A549 (cell line): ENCODE measurements at regions not wholly inside any gene's neighbourhood (a gene's known extent, or its start where the extent isn't known, plus 50 kb on each side); places are given as distances from the start of the nearest gene placed in this dataset.

Source experiments
- ATAC-seq, 2 experiments: fragments of 200-7000 bp in 1 of 2; fragments of >200 bp in 1 of 2; cut with Nextera tagmentation in 1 of 2; cut with Tn5 transposase in 1 of 2; 3 replicates each; pipeline versions ENCODE4 v1.8.0 to v1.9.1; 2018 to 2020; ENCODE audit warnings: mild to moderate bottlenecking in 1 of 2, moderate library complexity in 1 of 2
- CTCF ChIA-PET: fragments of 300-600 bp; sonication (Branson Sonifier 250); formaldehyde crosslinking; extraction: SDS; loops from one replicate; lab custom pipeline; 2021; ENCODE audit warnings: antibody characterized with exemption, inconsistent platforms; lab: Yijun Ruan, JAX
- POLR2A ChIA-PET: fragments of 350-600 bp; formaldehyde crosslinking; extraction: SDS; loops from one replicate; lab custom pipeline; 2021; ENCODE audit warnings: antibody characterized with exemption, inconsistent platforms; lab: Yijun Ruan, JAX
- DNase-seq, 2 experiments: peaks; one replicate each; pipeline versions ENCODE4 v3.0.0 to v3.0.0-alpha.2; 2011 to 2016; ENCODE audit warnings: low read depth in 1 of 2, low spot score in 1 of 2
- FAIRE-seq: peaks from 2 replicates; lab custom pipeline; 2011; peaks lifted over from hg19 to GRCh38; lab: Jason Lieb, UNC
- H3K27ac ChIP-seq, 2 experiments: fragments of >200 bp; sonication (Bioruptor Twin); formaldehyde crosslinking; 3 replicates each; pipeline ENCODE4 v1.5.1; 2016 to 2017
- H3K4me1 ChIP-seq: fragments of >200 bp; sonication (Bioruptor Twin); formaldehyde crosslinking; 3 replicates; pipeline ENCODE4 v1.6.1; 2016
- H3K4me2 ChIP-seq: fragments of >200 bp; sonication (Bioruptor Twin); formaldehyde crosslinking; 3 replicates; pipeline ENCODE4 v1.6.1; 2016
- H3K4me3 ChIP-seq: fragments of >200 bp; sonication (Bioruptor Twin); formaldehyde crosslinking; 3 replicates; pipeline ENCODE4 v1.5.1; 2016
- H3K9me3 ChIP-seq: fragments of >200 bp; sonication (Bioruptor Twin); formaldehyde crosslinking; 3 replicates; pipeline ENCODE4 v1.6.1; 2016
- BHLHE40 ChIP-seq: IDR thresholded peaks from 2 replicates; pipeline ENCODE4 v1.6.1; 2012; ENCODE audit warnings: low read depth, low read length, inconsistent platforms
- CBX2 ChIP-seq: fragments of 200-600 bp; sonication (generic); IDR thresholded peaks from 2 replicates; pipeline ENCODE4 v1.6.1; 2016; ENCODE audit warnings: low read depth, mild to moderate bottlenecking, borderline replicate concordance
- FOSB ChIP-seq: fragments of 250-450 bp; sonication (Bioruptor Pico); IDR thresholded peaks from 2 replicates; pipeline ENCODE4 v1.5.0; 2020; ENCODE audit warnings: mild to moderate bottlenecking, moderate library complexity
- HDAC2 ChIP-seq: fragments of 200-600 bp; sonication (generic); IDR thresholded peaks from 2 replicates; pipeline ENCODE4 v1.6.1; 2016
- HEYL ChIP-seq: fragments of 250-450 bp; sonication (Bioruptor Pico); IDR thresholded peaks from 2 replicates; pipeline ENCODE4 v1.8.0; 2021; ENCODE audit warnings: mild to moderate bottlenecking, moderate library complexity
- JUNB ChIP-seq: fragments of >200 bp; sonication (Bioruptor Twin); formaldehyde crosslinking; IDR thresholded peaks from 2 replicates; pipeline ENCODE4 v1.6.1; 2016
- KDM1A ChIP-seq: fragments of 200-600 bp; sonication (generic); IDR thresholded peaks from 2 replicates; pipeline ENCODE4 v1.6.1; 2016; ENCODE audit warnings: low read depth, mild to moderate bottlenecking
- MAFK ChIP-seq: fragments of 450-650 bp; IDR thresholded peaks from 2 replicates; pipeline ENCODE4 v1.6.1; 2014; ENCODE audit not compliant: partially characterized antibody
- MAZ ChIP-seq: fragments of 150-350 bp; IDR thresholded peaks from 2 replicates; pipeline ENCODE4 v1.6.1; 2014; ENCODE audit warnings: antibody characterized with exemption, low read depth, low read length, borderline replicate concordance
- MYC ChIP-seq: IDR thresholded peaks from 2 replicates; pipeline ENCODE4 v1.6.1; 2012; ENCODE audit warnings: mild to moderate bottlenecking, inconsistent platforms, low read length, improper control_type of control experiment, borderline replicate concordance
- NFE2L2 ChIP-seq: fragments of 150-350 bp; conservative IDR thresholded peaks from 2 replicates; pipeline ENCODE4 v1.6.1; 2014; ENCODE audit warnings: low read length
- ZNF302 ChIP-seq: fragments of 250-450 bp; sonication (Bioruptor Pico); IDR thresholded peaks from 2 replicates; pipeline ENCODE4 v1.9.0; 2021; ENCODE audit warnings: inconsistent platforms, mild to moderate bottlenecking, moderate library complexity
- WGBS: methylation state at CpG from one replicate; pipeline ENCODE4 v1.1.6; 2017; ENCODE audit errors: missing lambda C conversion rate; 5-methylcytosine and 5-hydroxymethylcytosine counted together
- TF ChIP-seq, protein P1 (sequence below): fragments of >200 bp; sonication (Bioruptor Twin); formaldehyde crosslinking; IDR thresholded peaks from 2 replicates; pipeline ENCODE4 v1.6.1; 2016
- TF ChIP-seq, protein P2 (sequence below): IDR thresholded peaks from 2 replicates; pipeline ENCODE4 v1.6.1; 2012; ENCODE audit warnings: low read depth, borderline replicate concordance
- TF ChIP-seq, protein P3 (sequence below): fragments of 250-450 bp; sonication (Bioruptor Pico); IDR thresholded peaks from 2 replicates; pipeline ENCODE4 v1.5.0; 2021; ENCODE audit warnings: mild to moderate bottlenecking, moderate library complexity, borderline replicate concordance
- TF ChIP-seq, protein P4 (sequence below): fragments of 200-600 bp; sonication (generic); IDR thresholded peaks from 2 replicates; pipeline ENCODE4 v1.6.1; 2016; ENCODE audit warnings: antibody characterized with exemption, mild to moderate bottlenecking, moderate library complexity
- TF ChIP-seq, protein P5 (sequence below): fragments of 450-650 bp; IDR thresholded peaks from 2 replicates; pipeline ENCODE4 v1.6.1; 2014; ENCODE audit warnings: antibody characterized with exemption
- TF ChIP-seq, protein P6 (sequence below): fragments of >200 bp; sonication (Bioruptor Twin); formaldehyde crosslinking; IDR thresholded peaks from 3 replicates; pipeline ENCODE4 v1.6.1; 2016

DNA sequence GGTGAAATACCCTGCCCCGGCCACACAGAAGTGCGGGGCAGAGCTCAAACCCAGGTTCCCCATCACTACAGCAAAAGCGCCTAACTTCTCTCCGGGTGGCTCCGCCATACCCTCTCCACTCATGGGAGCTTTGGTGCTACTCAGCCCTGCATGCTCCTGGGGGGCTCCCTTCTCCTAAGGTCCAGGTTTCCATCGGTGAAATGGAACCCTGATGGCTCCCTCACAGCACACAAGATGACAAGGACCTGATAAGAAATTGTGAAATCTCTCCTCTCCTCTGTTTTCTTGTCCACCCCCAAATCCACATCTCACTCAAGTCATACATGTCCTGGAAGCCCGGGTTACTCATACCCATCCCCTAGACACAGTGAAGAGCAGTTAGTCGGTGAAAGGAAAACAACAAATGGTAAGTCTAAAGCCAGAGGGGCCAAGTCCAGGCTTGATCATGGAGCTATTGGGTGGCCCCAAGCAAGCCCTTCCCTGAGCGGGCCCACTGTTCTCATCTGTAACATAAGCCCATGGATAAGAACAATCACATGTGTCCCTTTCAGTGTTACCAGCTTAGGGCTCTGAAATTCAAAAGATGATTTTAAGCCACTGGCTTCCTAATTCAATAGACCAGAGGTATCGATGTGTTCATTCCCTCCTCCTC, 317.5 kb downstream of the BCL11B start (continued):
- no peak for TF ChIP-seq MYC
- TF ChIP-seq, all 56 proteins: peak for 0

DNA sequence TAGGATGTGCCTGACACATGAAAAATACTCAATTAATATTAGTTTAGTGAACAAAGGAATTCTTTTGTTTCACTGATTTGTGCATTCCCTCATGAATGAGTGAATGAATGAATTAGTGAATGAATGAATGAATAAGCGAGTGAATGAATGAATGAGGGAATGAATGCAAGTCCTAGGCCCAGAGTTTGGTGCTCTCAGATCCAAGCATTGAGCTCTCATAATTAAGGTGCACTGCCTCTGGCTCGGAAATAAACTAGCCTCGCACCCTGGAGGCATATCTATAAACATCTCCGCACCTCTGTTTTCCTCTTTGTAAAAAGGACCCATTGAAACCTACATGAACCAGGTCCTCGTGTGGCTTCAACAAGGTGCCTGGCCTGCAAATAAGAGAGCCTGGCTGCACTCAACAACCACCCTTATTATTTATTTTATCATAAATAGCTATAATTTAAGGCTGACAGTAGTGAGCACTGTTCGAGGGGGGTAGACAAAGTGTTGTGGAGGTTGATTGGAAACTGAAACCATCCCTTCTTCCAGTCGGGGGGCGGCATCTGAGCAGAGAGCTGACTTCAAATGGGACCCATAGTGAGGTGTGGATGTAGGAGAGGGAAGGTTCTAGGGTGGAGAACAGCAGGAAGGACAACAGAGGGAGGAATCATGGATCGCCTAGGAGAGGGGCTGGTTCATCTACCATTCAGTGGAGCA, 316.8 kb downstream of the BCL11B start:
- TF ChIP-seq MAZ (no peak), MAFK (no peak), FOSB (CRISPR knock-in tag) (no peak), CBX2 (no peak), MYC (no peak), NFE2L2 (no peak), HDAC2 (no peak), HEYL (CRISPR knock-in tag) (no peak), JUNB (no peak)
- TF ChIP-seq, protein P1, sequence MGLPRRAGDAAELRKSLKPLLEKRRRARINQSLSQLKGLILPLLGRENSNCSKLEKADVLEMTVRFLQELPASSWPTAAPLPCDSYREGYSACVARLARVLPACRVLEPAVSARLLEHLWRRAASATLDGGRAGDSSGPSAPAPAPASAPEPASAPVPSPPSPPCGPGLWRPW: no peak
- TF ChIP-seq, protein P2, sequence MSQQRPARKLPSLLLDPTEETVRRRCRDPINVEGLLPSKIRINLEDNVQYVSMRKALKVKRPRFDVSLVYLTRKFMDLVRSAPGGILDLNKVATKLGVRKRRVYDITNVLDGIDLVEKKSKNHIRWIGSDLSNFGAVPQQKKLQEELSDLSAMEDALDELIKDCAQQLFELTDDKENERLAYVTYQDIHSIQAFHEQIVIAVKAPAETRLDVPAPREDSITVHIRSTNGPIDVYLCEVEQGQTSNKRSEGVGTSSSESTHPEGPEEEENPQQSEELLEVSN: no peak
- TF ChIP-seq, protein P3, sequence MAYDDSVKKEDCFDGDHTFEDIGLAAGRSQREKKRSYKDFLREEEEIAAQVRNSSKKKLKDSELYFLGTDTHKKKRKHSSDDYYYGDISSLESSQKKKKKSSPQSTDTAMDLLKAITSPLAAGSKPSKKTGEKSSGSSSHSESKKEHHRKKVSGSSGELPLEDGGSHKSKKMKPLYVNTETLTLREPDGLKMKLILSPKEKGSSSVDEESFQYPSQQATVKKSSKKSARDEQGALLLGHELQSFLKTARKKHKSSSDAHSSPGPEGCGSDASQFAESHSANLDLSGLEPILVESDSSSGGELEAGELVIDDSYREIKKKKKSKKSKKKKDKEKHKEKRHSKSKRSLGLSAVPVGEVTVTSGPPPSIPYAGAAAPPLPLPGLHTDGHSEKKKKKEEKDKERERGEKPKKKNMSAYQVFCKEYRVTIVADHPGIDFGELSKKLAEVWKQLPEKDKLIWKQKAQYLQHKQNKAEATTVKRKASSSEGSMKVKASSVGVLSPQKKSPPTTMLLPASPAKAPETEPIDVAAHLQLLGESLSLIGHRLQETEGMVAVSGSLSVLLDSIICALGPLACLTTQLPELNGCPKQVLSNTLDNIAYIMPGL (CRISPR knock-in tag): no peak
- TF ChIP-seq, protein P4, sequence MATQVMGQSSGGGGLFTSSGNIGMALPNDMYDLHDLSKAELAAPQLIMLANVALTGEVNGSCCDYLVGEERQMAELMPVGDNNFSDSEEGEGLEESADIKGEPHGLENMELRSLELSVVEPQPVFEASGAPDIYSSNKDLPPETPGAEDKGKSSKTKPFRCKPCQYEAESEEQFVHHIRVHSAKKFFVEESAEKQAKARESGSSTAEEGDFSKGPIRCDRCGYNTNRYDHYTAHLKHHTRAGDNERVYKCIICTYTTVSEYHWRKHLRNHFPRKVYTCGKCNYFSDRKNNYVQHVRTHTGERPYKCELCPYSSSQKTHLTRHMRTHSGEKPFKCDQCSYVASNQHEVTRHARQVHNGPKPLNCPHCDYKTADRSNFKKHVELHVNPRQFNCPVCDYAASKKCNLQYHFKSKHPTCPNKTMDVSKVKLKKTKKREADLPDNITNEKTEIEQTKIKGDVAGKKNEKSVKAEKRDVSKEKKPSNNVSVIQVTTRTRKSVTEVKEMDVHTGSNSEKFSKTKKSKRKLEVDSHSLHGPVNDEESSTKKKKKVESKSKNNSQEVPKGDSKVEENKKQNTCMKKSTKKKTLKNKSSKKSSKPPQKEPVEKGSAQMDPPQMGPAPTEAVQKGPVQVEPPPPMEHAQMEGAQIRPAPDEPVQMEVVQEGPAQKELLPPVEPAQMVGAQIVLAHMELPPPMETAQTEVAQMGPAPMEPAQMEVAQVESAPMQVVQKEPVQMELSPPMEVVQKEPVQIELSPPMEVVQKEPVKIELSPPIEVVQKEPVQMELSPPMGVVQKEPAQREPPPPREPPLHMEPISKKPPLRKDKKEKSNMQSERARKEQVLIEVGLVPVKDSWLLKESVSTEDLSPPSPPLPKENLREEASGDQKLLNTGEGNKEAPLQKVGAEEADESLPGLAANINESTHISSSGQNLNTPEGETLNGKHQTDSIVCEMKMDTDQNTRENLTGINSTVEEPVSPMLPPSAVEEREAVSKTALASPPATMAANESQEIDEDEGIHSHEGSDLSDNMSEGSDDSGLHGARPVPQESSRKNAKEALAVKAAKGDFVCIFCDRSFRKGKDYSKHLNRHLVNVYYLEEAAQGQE: no peak
- H3K4me2 ChIP-seq: no peak overlapping the region
- H3K27ac ChIP-seq: peak overlapping the region in 1 of 2 experiments; percentile 83; a peak in 4 of 6 replicates
- ATAC-seq: no peak
- POLR2A ChIA-PET: no interaction called here
- peaks cover 42% of the 10 kb centered on the region for H3K4me1 ChIP-seq
- no peak overlapping the region for H3K4me3 ChIP-seq
- DNase-seq: no peak
- 54% methylated on average over 9 of the region's 9 CpGs for WGBS
- no peaks in the 10 kb centered on the region for H3K9me3 ChIP-seq
- no peak for FAIRE-seq
- CTCF ChIA-PET: interaction anchor here (1.4 to 1.5 kb wide), 2 partner anchors 10 to 434 kb away, joined by 3 read pairs; no protein-coding TSS in a partner anchor

DNA sequence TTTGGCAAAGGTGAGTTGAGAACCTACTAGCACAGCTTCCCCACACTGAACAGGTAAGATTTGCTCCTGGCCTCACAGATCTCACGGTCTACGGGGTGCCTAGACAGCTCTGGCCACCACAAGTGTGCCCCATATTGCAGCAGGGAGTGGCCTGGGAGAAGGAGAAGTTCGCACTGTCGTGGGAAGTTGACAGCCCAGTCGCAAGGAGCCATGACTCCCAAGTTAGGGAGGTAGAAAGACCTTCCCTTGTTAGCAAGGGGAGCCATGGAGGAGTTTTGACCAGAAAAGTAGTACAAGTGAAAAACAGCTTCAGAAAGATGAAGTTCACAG, 316.3 kb downstream of the BCL11B start:
- CTCF ChIA-PET: interaction anchor here (1.4 to 1.5 kb wide), 2 partner anchors 10 to 433 kb away, joined by 3 read pairs; no protein-coding TSS in a partner anchor
- peaks cover 42% of the 10 kb centered on the region for H3K4me1 ChIP-seq
- H3K27ac ChIP-seq: peak overlapping the region in 1 of 2 experiments; percentile 59; a peak in 4 of 6 replicates
- TF ChIP-seq KDM1A (no peak), BHLHE40 (no peak), ZNF302 (CRISPR knock-in tag) (no peak), HEYL (CRISPR knock-in tag) (no peak)
- TF ChIP-seq, protein P5, sequence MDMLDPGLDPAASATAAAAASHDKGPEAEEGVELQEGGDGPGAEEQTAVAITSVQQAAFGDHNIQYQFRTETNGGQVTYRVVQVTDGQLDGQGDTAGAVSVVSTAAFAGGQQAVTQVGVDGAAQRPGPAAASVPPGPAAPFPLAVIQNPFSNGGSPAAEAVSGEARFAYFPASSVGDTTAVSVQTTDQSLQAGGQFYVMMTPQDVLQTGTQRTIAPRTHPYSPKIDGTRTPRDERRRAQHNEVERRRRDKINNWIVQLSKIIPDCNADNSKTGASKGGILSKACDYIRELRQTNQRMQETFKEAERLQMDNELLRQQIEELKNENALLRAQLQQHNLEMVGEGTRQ: no peak
- TF ChIP-seq, protein P6, sequence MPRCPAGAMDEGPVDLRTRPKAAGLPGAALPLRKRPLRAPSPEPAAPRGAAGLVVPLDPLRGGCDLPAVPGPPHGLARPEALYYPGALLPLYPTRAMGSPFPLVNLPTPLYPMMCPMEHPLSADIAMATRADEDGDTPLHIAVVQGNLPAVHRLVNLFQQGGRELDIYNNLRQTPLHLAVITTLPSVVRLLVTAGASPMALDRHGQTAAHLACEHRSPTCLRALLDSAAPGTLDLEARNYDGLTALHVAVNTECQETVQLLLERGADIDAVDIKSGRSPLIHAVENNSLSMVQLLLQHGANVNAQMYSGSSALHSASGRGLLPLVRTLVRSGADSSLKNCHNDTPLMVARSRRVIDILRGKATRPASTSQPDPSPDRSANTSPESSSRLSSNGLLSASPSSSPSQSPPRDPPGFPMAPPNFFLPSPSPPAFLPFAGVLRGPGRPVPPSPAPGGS: no peak
- no peak overlapping the region for H3K4me2 ChIP-seq
- no peak for FAIRE-seq
- POLR2A ChIA-PET: no interaction called here
- no peak overlapping the region for H3K4me3 ChIP-seq
- no peaks in the 10 kb centered on the region for H3K9me3 ChIP-seq
- 58% methylated on average over 5 of the region's 5 CpGs for WGBS
- DNase-seq: no peak
- ATAC-seq: no peak
